PFSK-1 (cell line): ENCODE measurements at regions not wholly inside any gene's neighbourhood (a gene's known extent, or its start where the extent isn't known, plus 50 kb on each side); places are given as distances from the start of the nearest gene placed in this dataset.

Experiments
- FOXP2 ChIP-seq: optimal IDR thresholded peaks from 2 replicates; pipeline ENCODE3; 2011; ENCODE audit warnings: borderline replicate concordance, control low read depth, inconsistent platforms; ENCODE audit not compliant: insufficient read depth; ENCODE audit errors: extremely low read length, extremely low read depth
- POLR2AphosphoS5 ChIP-seq: IDR thresholded peaks from 2 replicates; pipeline ENCODE4 v1.6.1; 2012; ENCODE audit warnings: low read depth, mild to moderate bottlenecking, control low read depth, low read length, moderate library complexity
- REST ChIP-seq, 2 experiments: IDR thresholded peaks; 2 replicates each; pipeline versions ENCODE4 v1.6.1 to v1.8.0; 2011 to 2012; ENCODE audit warnings: low read depth in 2 of 2, low read length in 2 of 2, control low read depth in 1 of 2, inconsistent platforms in 1 of 2, mild to moderate bottlenecking in 1 of 2, moderate library complexity in 1 of 2; ENCODE audit not compliant: insufficient read depth in 1 of 2
- SIN3A ChIP-seq: IDR thresholded peaks from 2 replicates; pipeline ENCODE4 v1.6.1; 2012; ENCODE audit warnings: mild to moderate bottlenecking, low read length, moderate library complexity, borderline replicate concordance; ENCODE audit not compliant: insufficient read depth
- TAF1 ChIP-seq: IDR thresholded peaks from 2 replicates; pipeline ENCODE4 v1.6.1; 2012; ENCODE audit warnings: low read length, control low read depth, borderline replicate concordance; ENCODE audit not compliant: insufficient read depth

GRCh38 chr10:10824591-10825148 is 193.0 kb upstream of the CELF2 start:
- TF ChIP-seq FOXP2 = no peak

- TF ChIP-seq SIN3A (no peak), REST (IDR thresholded peaks at IDR 0.05; ENCODE audit: insufficient read depth in 1 of 2, low read depth in 2 of 2, low read length in 2 of 2) (no peak), FOXP2 (no peak), POLR2AphosphoS5 (no peak), TAF1 (no peak)
Observed at GRCh38 chr10:10826125-10826524, 191.5 kb upstream of the CELF2 start.

- TF ChIP-seq REST (IDR thresholded peaks at IDR 0.05; ENCODE audit: insufficient read depth in 1 of 2, low read depth in 2 of 2, low read length in 2 of 2) (no peak), POLR2AphosphoS5 (no peak), FOXP2 (no peak), SIN3A (no peak), TAF1 (no peak)
Observed at GRCh38 chr10:10828623-10829022, 189.0 kb upstream of the CELF2 start.

GRCh38 chr10:10829576-10829975 is 188.1 kb upstream of the CELF2 start:
- TF ChIP-seq POLR2AphosphoS5 (no peak), SIN3A (no peak), TAF1 (no peak), FOXP2 (no peak), REST (IDR thresholded peaks at IDR 0.05; ENCODE audit: insufficient read depth in 1 of 2, low read depth in 2 of 2, low read length in 2 of 2) (no peak)

GRCh38 chr10:10830293-10830986 is 187.2 kb upstream of the CELF2 start:
- TF ChIP-seq FOXP2 (no peak), SIN3A (no peak), REST (IDR thresholded peaks at IDR 0.05; ENCODE audit: insufficient read depth in 1 of 2, low read depth in 2 of 2, low read length in 2 of 2) (no peak), POLR2AphosphoS5 (no peak), TAF1 (no peak)
